ENCODE measurements at regions not wholly inside any gene's neighbourhood (a gene's known extent, or its start where the extent isn't known, plus 50 kb on each side); places are given as distances from the start of the nearest gene placed in this dataset.

GRCh38 chr11:12603143-12604088 lies 70.8 kb upstream of the TEAD1 start:
- Histone ChIP-seq H3K27me3 (ENCODE audit: insufficient read depth, low read length) (no peaks in the 10 kb centered on the region), H3K23me2 (ENCODE audit: insufficient read length, low read depth, low read length, poor library complexity, severe bottlenecking) (no peaks in the 10 kb centered on the region), H3K4ac (ENCODE audit: low read depth, low read length) (no peak overlapping the region), H4K5ac (ENCODE audit: insufficient read length, low read depth, low read length) (no peak overlapping the region), H2BK15ac (ENCODE audit: low read depth, low read length) (no peak overlapping the region), H2AFZ (ENCODE audit: low read length) (no peak overlapping the region), H4K8ac (replicated peaks; ENCODE audit: insufficient read length, low read depth, low read length) (no peak overlapping the region), H3K23ac (ENCODE audit: insufficient read length, low read depth, low read length) (no peak overlapping the region), H2BK120ac (ENCODE audit: low read depth, low read length, poor library complexity, severe bottlenecking) (no peak overlapping the region), H3K9me3 (ENCODE audit: control insufficient read depth, low read depth, low read length) (no peaks in the 10 kb centered on the region), H3K4me1 (ENCODE audit: insufficient read depth, low read length) (no peaks in the 10 kb centered on the region), H3K79me1 (ENCODE audit: insufficient read depth, low read depth, low read length, poor library complexity, severe bottlenecking) (no peaks in the 10 kb centered on the region), H2BK5ac (ENCODE audit: insufficient read length, low read length) (no peak overlapping the region), H3K79me2 (ENCODE audit: insufficient read depth, low read length) (no peaks in the 10 kb centered on the region), H3K14ac (ENCODE audit: insufficient read depth, low read length) (no peak overlapping the region), H2AK5ac (ENCODE audit: insufficient read length, low read length) (no peak overlapping the region), H3K56ac (ENCODE audit: insufficient read length, low read depth, low read length) (no peak overlapping the region), H3T11ph (ENCODE audit: low read length) (no peak overlapping the region), H4K91ac (ENCODE audit: insufficient read length, low read depth, low read length) (no peak overlapping the region), H3K4me2 (ENCODE audit: insufficient read depth, insufficient read length, low read length) (no peak overlapping the region), H2BK20ac (ENCODE audit: low read depth, low read length, poor library complexity, severe bottlenecking) (no peak overlapping the region), H3K18ac (ENCODE audit: insufficient read length, low read depth, low read length) (no peak overlapping the region), H3K27ac (ENCODE audit: insufficient read length, low read depth, low read length) (no peak overlapping the region), H3K9ac (ENCODE audit: extremely low read depth, insufficient read length, low read length) (no peak overlapping the region), H2BK12ac (ENCODE audit: insufficient read length, low read depth, low read length) (no peak overlapping the region), H4K20me1 (ENCODE audit: control insufficient read depth, insufficient read depth, insufficient read length) (no peaks in the 10 kb centered on the region)
- Mint-ChIP-seq H3K9me3 (peaks cover 3% of the 10 kb centered on the region in 2 experiments; a peak in 1 of 5 replicates), H3K36me3 (ENCODE audit: insufficient read depth in 1 of 3, low read depth in 3 of 3) (no peaks in the 10 kb centered on the region), H3K27me3 (ENCODE audit: low read depth) (peaks cover 2% of the 10 kb centered on the region; the same call in 1 of the 2 replicates), H3K4me1 (peaks cover 6% of the 10 kb centered on the region in 2 experiments), H3K27ac (no peak overlapping the region), H3K4me3 (no peak overlapping the region)
- no peak for DNase-seq
- TF ChIP-seq, protein P1, sequence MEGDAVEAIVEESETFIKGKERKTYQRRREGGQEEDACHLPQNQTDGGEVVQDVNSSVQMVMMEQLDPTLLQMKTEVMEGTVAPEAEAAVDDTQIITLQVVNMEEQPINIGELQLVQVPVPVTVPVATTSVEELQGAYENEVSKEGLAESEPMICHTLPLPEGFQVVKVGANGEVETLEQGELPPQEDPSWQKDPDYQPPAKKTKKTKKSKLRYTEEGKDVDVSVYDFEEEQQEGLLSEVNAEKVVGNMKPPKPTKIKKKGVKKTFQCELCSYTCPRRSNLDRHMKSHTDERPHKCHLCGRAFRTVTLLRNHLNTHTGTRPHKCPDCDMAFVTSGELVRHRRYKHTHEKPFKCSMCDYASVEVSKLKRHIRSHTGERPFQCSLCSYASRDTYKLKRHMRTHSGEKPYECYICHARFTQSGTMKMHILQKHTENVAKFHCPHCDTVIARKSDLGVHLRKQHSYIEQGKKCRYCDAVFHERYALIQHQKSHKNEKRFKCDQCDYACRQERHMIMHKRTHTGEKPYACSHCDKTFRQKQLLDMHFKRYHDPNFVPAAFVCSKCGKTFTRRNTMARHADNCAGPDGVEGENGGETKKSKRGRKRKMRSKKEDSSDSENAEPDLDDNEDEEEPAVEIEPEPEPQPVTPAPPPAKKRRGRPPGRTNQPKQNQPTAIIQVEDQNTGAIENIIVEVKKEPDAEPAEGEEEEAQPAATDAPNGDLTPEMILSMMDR (conservative IDR thresholded peaks at IDR 0.05), result no peak
- no CpG with 5 or more reads among the region's 3 CpGs for WGBS (ENCODE audit: extremely low coverage, insufficient read length, low lambda C conversion rate)

Data from H9 (cell line).